ENCODE measurements at regions not wholly inside any gene's neighbourhood (a gene's known extent, or its start where the extent isn't known, plus 50 kb on each side); places are given as distances from the start of the nearest gene placed in this dataset.

DNA sequence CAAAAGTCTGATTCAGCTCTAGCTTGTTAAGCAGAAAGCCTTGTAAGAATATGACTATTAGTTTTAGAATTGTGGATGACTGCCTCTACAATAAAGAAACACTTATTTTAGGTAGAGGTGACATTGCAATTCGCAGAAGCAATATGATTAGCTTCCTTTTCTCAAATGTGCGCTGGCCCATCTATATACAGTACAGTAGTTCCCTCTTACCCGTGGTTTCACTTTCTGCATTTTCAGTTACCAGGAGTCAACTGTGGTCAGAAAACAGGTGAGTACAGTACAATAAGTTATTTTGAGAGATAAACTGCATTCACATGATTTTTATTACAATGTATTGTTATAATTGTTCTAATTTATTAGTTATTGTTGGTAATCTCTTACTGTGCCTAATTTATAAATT is 405.1 kb downstream of the GPD2 start:
- in situ Hi-C loops (cut with HindIII; ENCODE audit: low pct_unique_long_range_greater_than_20kb, low sequenced_read_pairs): no loop called here
- TF ChIP-seq JUND (IDR thresholded peaks at IDR 0.05; ENCODE audit: low read depth): no peak
- no peak for DNase-seq (ENCODE audit: low read depth in 1 of 2, low spot score in 1 of 2)

GRCh38 chr2:156845806-156846558 is 409.8 kb downstream of the GPD2 start:
- DNase-seq (ENCODE audit: low read depth in 1 of 2, low spot score in 1 of 2): no peak
- no peak for TF ChIP-seq JUND (IDR thresholded peaks at IDR 0.05; ENCODE audit: low read depth)
- in situ Hi-C loops (cut with HindIII; ENCODE audit: low pct_unique_long_range_greater_than_20kb, low sequenced_read_pairs): no loop called here

DNA sequence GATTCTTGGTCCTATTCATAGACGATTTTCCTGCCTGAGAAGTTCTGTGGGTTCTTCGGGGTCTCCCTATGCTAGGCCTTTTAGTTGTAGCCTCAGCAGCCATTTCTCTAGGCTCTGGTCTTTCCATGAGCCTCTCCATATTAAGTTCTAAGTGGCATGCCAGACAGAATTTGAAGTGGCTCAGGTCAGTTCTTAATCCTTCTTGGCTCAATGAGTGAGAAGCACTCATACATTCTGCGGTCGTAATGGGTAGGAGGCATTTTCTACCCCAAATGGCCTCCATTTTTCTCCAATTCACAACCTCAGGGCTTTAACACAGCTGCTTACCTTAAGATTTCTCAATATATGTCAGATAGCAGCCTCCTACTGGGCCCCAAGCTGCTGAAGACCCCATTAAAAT is 405.3 kb upstream of the GALNT5 start:
- in situ Hi-C loops (cut with HindIII; ENCODE audit: low pct_unique_long_range_greater_than_20kb, low sequenced_read_pairs): no loop called here
- no peak for DNase-seq (ENCODE audit: low read depth in 1 of 2, low spot score in 1 of 2)
- no peak for TF ChIP-seq JUND (IDR thresholded peaks at IDR 0.05; ENCODE audit: low read depth)

GRCh38 chr2:156852681-156853080 is 404.8 kb upstream of the GALNT5 start:
- TF ChIP-seq JUND (IDR thresholded peaks at IDR 0.05; ENCODE audit: low read depth): no peak
- in situ Hi-C loops (cut with HindIII; ENCODE audit: low pct_unique_long_range_greater_than_20kb, low sequenced_read_pairs): no loop called here
- DNase-seq (ENCODE audit: low read depth in 1 of 2, low spot score in 1 of 2): no peak

DNA sequence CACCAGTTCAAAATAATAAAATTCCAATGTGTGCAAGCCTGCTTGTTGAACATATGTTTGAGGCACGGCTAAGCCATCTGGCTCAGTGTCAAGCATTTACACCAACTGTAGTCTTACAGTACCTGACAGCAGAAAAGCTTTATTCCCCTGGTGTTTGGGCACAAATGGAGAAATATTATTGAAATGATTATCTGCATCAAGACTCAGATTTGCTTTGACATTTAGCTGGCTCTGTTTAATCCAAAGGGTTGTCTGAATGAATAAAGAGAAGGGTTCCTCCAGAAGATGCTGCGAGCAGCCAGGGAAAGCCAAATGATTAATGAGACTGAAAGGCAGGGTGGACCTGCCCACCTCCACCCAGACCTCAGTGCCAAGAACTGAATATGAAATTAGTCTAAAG is 393.2 kb upstream of the GALNT5 start:
- no peak for TF ChIP-seq JUND (IDR thresholded peaks at IDR 0.05; ENCODE audit: low read depth)
- DNase-seq (ENCODE audit: low read depth in 1 of 2, low spot score in 1 of 2): peak in 1 of 2 experiments; percentile 1
- in situ Hi-C loops (cut with HindIII; ENCODE audit: low pct_unique_long_range_greater_than_20kb, low sequenced_read_pairs): no loop called here

DNA sequence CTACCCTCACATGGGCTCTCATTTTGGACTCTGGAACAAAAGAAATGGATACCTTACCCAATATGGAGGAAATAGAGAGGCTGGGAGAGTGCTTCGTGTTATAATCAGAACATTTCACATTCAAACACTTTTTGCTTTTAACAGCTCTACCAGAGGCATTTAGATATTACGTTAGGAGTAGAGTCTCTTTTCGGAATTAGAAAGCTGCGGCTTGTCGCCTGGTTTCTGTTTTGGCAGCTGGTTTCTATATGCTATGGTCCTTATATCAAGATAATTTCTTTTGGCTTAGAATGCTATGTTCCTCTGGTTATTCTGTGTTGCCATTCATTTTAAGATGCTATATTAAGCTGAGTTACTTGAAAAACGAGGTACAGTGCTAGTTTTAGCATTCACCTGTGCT is 392.8 kb upstream of the GALNT5 start:
- TF ChIP-seq JUND (IDR thresholded peaks at IDR 0.05; ENCODE audit: low read depth): no peak
- DNase-seq (ENCODE audit: low read depth in 1 of 2, low spot score in 1 of 2): no peak
- in situ Hi-C loops (cut with HindIII; ENCODE audit: low pct_unique_long_range_greater_than_20kb, low sequenced_read_pairs): no loop called here

DNA sequence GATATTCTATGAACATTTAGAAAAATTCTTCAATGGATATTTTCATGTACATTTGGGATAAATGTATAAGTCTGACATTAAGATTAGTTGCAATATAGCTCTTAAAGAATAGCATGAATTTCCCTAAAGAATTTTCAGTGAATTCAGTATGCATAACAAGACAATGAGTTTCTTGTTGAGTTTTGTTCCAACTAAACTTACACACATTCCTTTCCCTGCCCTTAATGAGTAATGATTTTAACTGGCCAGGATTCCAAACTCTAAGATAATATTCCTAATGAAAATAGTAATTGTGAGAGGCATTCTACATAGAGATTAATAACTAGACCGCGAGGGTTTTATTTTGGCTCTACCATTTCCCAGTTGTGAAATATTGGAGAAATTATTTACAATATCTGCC is 390.3 kb upstream of the GALNT5 start:
- in situ Hi-C loops (cut with HindIII; ENCODE audit: low pct_unique_long_range_greater_than_20kb, low sequenced_read_pairs): no loop called here
- DNase-seq (ENCODE audit: low read depth in 1 of 2, low spot score in 1 of 2): no peak
- no peak for TF ChIP-seq JUND (IDR thresholded peaks at IDR 0.05; ENCODE audit: low read depth)

- in situ Hi-C loops (cut with HindIII; ENCODE audit: low pct_unique_long_range_greater_than_20kb, low sequenced_read_pairs): no loop called here
- no peak for DNase-seq (ENCODE audit: low read depth in 1 of 2, low spot score in 1 of 2)
- TF ChIP-seq JUND (IDR thresholded peaks at IDR 0.05; ENCODE audit: low read depth): no peak
Observed at GRCh38 chr2:156874707-156875106, 382.8 kb upstream of the GALNT5 start.

DNA sequence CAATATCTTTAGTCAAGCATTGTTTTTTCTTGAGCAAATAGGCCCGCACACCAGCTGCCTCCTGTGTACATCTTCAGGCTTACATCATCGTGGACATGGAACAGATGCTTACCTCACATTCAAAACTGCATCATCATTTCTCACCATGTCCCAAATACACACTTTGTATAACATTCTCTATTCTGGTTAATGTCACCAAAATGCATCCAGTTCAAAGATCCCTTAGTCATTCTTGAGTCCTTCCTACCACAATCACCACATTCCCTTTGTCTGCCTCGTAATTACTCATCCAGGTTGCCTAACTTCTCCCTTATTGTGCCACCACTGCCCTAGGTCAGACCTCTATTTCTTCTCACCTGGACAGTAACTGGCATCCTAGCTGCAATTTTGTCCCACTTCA is 373.7 kb upstream of the GALNT5 start:
- in situ Hi-C loops (cut with HindIII; ENCODE audit: low pct_unique_long_range_greater_than_20kb, low sequenced_read_pairs): no loop called here
- TF ChIP-seq JUND (IDR thresholded peaks at IDR 0.05; ENCODE audit: low read depth): no peak
- no peak for DNase-seq (ENCODE audit: low read depth in 1 of 2, low spot score in 1 of 2)

DNA sequence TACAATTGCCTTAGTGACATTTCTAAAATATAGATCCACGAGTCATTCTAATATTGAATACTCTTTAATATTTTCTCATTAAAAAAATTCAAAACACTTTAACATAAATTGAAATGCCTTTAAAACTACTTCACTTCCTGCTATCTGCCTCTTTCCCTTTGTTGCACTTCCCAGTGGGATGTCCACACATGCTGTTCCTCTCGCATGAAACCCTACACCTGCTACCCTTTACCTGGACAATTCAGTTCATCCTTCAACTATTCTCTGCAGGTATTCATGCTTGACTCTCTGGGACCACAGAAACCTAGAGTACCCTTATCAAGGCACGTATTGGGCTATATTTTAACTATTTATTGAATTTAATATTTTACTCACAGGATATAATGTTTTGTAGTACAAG is 373.3 kb upstream of the GALNT5 start:
- TF ChIP-seq JUND (IDR thresholded peaks at IDR 0.05; ENCODE audit: low read depth): no peak
- in situ Hi-C loops (cut with HindIII; ENCODE audit: low pct_unique_long_range_greater_than_20kb, low sequenced_read_pairs): no loop called here
- DNase-seq (ENCODE audit: low read depth in 1 of 2, low spot score in 1 of 2): no peak

DNA sequence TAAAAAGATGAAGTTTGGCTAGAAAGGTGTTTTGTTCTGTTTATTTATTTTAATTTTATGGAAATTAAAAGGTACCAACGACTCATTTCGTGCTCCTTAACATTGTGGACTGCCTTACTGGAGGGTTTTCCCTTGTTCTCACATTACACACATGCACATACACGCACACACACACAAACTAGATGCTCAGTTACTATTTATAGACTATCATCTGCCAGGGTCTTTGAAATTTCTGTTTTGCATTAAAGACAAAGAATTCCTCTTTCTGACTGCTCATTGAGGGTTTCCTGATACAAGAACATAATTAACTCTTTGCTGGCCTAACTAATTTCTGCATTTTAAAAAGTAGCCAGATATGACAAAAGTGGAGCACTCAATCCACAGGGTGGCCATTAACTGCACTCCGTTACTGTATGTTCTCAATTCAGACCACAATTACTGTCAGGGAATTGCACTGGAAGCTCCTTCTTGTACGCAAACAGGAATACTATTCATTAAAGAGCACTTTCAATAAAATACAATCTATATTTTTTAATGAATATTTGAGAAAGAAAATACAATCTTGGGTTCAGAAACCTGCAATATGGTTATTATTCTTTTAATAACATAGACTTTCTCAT is 366.9 kb upstream of the GALNT5 start:
- TF ChIP-seq JUND (IDR thresholded peaks at IDR 0.05; ENCODE audit: low read depth): no peak
- in situ Hi-C loops (cut with HindIII; ENCODE audit: low pct_unique_long_range_greater_than_20kb, low sequenced_read_pairs): no loop called here
- DNase-seq (ENCODE audit: low read depth in 1 of 2, low spot score in 1 of 2): no peak

DNA sequence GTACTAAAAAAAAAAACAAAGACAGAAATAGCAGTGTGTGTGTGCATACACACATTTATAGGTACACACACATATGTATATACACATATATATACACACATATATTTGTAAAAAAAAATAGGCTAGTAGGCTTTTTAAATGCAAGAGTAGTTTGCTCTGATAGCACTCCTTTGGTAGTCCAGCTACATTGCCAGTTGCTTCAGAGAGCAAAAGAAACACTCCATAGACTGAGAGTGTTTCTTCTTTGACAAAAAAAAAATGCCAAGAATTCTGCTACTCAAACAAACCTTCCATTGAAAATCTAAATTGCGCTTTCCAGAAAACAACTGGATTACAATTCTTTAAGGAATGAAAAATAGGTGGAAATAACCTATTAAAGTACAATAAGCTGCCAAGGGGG is 365.9 kb upstream of the GALNT5 start:
- in situ Hi-C loops (cut with HindIII; ENCODE audit: low pct_unique_long_range_greater_than_20kb, low sequenced_read_pairs): no loop called here
- TF ChIP-seq JUND (IDR thresholded peaks at IDR 0.05; ENCODE audit: low read depth): no peak
- DNase-seq (ENCODE audit: low read depth in 1 of 2, low spot score in 1 of 2): no peak

- in situ Hi-C loops (cut with HindIII; ENCODE audit: low pct_unique_long_range_greater_than_20kb, low sequenced_read_pairs): no loop called here
- no peak for TF ChIP-seq JUND (IDR thresholded peaks at IDR 0.05; ENCODE audit: low read depth)
- peak; percentile 11 to 77 for DNase-seq (ENCODE audit: low read depth in 1 of 2, low spot score in 1 of 2)
Observed at GRCh38 chr2:156892467-156893281, 364.8 kb upstream of the GALNT5 start.

Measured in T47D (cell line).